Peyer's patch (tissue), 4 donors: ENCODE measurements at regions not wholly inside any gene's neighbourhood (a gene's known extent, or its start where the extent isn't known, plus 50 kb on each side); places are given as distances from the start of the nearest gene placed in this dataset.

Experiments used
- CTCF ChIP-seq, 6 experiments: fragments of 450-650 bp in 4 of 6; fragments of 200-600 bp in 2 of 6; sonication (generic) in 1 of 6; IDR thresholded peaks; one replicate each; pipeline ENCODE4 v1.5.1; 2017 to 2019; ENCODE audit warnings: antibody characterized with exemption in 6 of 6, mild to moderate bottlenecking in 3 of 6, moderate library complexity in 1 of 6
- POLR2A ChIP-seq, 2 donors: fragments of 450-650 bp; IDR thresholded peaks; one replicate each; pipeline ENCODE4 v1.5.1; 2017; ENCODE audit warnings: antibody characterized with exemption in 2 of 2, mild to moderate bottlenecking in 2 of 2, moderate library complexity in 2 of 2

- TF ChIP-seq CTCF (IDR thresholded peaks at IDR 0.05), result no peak
- no peak for TF ChIP-seq POLR2A (IDR thresholded peaks at IDR 0.05)
Measured at GRCh38 chr9:134276453-134277245, 49.6 kb upstream of the RXRA start.
